GM18868 (cell line): ENCODE measurements at regions not wholly inside any gene's neighbourhood (a gene's known extent, or its start where the extent isn't known, plus 50 kb on each side); places are given as distances from the start of the nearest gene placed in this dataset.
"Not testable (repeated sequence)": the region's sequence is repeated elsewhere in the genome, so short reads cannot be mapped to it uniquely, and the experiment has no call there.

ENCODE experiments used
- ATAC-seq: cut with Tn5 transposase; IDR thresholded peaks from one replicate; pipeline ENCODE4 v1.9.1; 2021; ENCODE audit warnings: mild to moderate bottlenecking, moderate library complexity; ENCODE audit not compliant: unreplicated experiment

GRCh38 chr3:66629150-66629981 lies 128.5 kb upstream of the LRIG1 start:
- ATAC-seq: no peak

- no peak for ATAC-seq
These were observed 129.2 kb upstream of the LRIG1 start for GRCh38 chr3:66629982-66630368.

- no peak for ATAC-seq
These were observed 132.9 kb upstream of the LRIG1 start for GRCh38 chr3:66633402-66634381.

- ATAC-seq: peak; percentile 81
These were observed 137.9 kb upstream of the LRIG1 start for GRCh38 chr3:66638717-66639116.

GRCh38 chr3:66639809-66640356 lies 139.1 kb upstream of the LRIG1 start:
- ATAC-seq: no peak

GRCh38 chr3:66642019-66642418 lies 141.2 kb upstream of the LRIG1 start:
- ATAC-seq: no peak

- no peak for ATAC-seq
These were observed 141.7 kb upstream of the LRIG1 start for GRCh38 chr3:66642484-66642883.

GRCh38 chr3:66644549-66644948 lies 143.7 kb upstream of the LRIG1 start:
- ATAC-seq: no peak

- no peak for ATAC-seq
These were observed 148.2 kb upstream of the LRIG1 start for GRCh38 chr3:66648975-66649374.

GRCh38 chr3:66651520-66651919 lies 150.7 kb upstream of the LRIG1 start:
- not testable (repeated sequence) for ATAC-seq

GRCh38 chr3:66652100-66652499 lies 151.3 kb upstream of the LRIG1 start:
- not testable (repeated sequence) for ATAC-seq

GRCh38 chr3:66655044-66655443 lies 154.2 kb upstream of the LRIG1 start:
- ATAC-seq: no peak

GRCh38 chr3:66655671-66656070 lies 154.8 kb upstream of the LRIG1 start:
- ATAC-seq: no peak

GRCh38 chr3:66656609-66657008 lies 155.8 kb upstream of the LRIG1 start:
- ATAC-seq: no peak

GRCh38 chr3:66659056-66659455 lies 158.2 kb upstream of the LRIG1 start:
- no peak for ATAC-seq

GRCh38 chr3:66661628-66662027 lies 160.8 kb upstream of the LRIG1 start:
- no peak for ATAC-seq

GRCh38 chr3:66662894-66663293 lies 162.1 kb upstream of the LRIG1 start:
- ATAC-seq: no peak

GRCh38 chr3:66665021-66665695 lies 164.3 kb upstream of the LRIG1 start:
- no peak for ATAC-seq

- no peak for ATAC-seq
These were observed 165.5 kb upstream of the LRIG1 start for GRCh38 chr3:66666362-66666761.

GRCh38 chr3:66667263-66667662 lies 166.4 kb upstream of the LRIG1 start:
- no peak for ATAC-seq

GRCh38 chr3:66671291-66671690 lies 170.5 kb upstream of the LRIG1 start:
- ATAC-seq: no peak
